HG03378 (cell line): ENCODE measurements at regions not wholly inside any gene's neighbourhood (a gene's known extent, or its start where the extent isn't known, plus 50 kb on each side); places are given as distances from the start of the nearest gene placed in this dataset.
"Not testable (repeated sequence)": the region's sequence is repeated elsewhere in the genome, so short reads cannot be mapped to it uniquely, and the experiment has no call there.

Experiments used
- ATAC-seq: cut with Tn5 transposase; IDR thresholded peaks from one replicate; pipeline ENCODE4 v1.9.1; 2021; ENCODE audit warnings: mild to moderate bottlenecking, moderate library complexity; ENCODE audit not compliant: unreplicated experiment

DNA sequence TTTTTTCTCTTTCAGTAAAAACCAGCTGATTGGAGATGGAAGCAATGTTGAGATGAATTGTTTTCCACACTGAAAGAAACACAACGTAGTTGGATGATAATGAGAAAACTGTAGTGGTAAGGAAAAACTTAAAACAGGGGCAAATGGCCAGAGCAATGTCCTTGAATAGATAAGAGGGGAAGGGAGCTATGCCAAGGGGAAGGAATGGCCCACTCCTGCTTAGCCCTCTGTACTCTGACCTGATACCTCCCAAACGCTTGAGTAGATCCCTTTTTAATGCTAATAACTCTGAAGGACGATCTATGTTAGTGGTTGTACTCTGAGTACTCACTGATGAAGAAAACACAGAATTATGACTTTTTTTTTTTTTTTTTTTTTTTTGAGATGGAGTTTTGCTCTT is 114.7 kb upstream of the DAB2 start:
- ATAC-seq, result no peak

DNA sequence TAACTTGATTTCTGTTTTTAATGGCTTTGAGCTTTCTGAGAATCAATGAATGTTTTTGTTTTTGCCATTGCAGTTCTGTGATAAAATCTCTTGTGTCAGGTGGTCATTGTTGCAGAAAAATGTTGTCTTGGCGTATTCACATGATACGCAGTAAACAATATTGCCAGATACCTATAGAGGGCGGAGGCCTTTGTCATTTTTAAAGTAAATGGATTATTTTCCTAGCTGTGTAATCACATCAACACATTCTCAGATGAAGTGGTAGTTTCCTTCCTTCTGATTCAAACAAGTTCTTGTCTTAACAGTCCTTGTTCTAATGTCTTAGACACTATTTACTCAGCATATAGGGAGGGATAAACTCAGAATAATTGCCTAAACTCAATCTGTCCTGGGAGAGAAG is 109.9 kb upstream of the DAB2 start:
- no peak for ATAC-seq

DNA sequence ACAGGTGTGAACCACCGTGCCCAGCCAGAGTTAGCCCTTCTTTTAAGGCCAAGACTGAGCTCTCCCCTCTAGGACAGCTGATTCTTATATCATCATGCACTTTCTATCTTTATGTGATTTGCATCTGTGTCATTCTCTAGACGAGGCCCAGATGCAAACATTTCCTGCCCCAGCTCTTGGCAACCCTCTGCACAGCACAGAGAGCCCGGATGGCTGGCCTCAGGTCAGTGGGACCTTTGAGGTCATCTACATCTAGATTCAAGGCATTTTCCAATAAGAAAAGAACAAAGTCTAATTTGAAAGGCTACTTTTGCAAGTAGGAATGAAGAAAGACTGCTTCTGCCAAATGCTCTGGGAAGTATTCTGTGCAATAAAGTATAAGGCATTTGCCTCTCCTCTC is 109.0 kb upstream of the DAB2 start:
- ATAC-seq, result no peak

DNA sequence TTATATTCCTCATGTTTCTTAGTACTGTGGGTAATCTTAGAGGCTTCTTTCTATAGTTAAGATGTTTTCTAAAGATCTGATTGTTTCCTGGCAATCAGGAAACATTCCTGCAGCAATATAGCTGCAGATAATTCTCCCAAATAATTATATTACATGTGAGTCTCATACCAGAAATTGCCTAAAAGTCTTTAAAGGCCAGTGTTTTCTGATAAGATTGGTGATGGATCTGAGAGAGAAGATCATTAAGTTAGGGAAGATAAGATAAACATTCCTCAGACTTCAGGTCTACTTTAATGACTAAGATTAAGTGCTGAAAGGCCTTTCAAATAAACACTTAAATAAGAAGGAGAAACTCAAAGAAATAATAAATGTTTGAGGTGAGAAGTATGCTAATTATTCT is 107.7 kb upstream of the DAB2 start:
- no peak for ATAC-seq

DNA sequence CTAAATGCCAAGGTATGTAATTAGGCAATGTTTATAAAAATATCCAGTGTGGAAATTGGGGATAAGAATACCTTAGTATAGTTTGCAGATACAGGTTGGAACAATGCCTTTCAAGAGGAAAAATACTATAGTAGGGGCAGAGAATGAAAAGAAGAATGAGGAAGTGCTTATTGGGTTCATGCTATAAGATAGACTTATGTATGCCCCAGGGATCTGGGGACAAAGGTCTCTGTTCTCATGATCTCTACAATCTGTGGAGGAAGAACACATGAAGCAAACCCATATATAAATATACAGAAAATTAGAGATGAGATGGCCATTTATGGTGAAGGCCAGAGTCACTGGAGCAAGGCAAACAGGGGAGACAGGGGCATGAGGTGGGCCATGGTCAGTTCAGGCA is 106.5 kb upstream of the DAB2 start:
- no peak for ATAC-seq

DNA sequence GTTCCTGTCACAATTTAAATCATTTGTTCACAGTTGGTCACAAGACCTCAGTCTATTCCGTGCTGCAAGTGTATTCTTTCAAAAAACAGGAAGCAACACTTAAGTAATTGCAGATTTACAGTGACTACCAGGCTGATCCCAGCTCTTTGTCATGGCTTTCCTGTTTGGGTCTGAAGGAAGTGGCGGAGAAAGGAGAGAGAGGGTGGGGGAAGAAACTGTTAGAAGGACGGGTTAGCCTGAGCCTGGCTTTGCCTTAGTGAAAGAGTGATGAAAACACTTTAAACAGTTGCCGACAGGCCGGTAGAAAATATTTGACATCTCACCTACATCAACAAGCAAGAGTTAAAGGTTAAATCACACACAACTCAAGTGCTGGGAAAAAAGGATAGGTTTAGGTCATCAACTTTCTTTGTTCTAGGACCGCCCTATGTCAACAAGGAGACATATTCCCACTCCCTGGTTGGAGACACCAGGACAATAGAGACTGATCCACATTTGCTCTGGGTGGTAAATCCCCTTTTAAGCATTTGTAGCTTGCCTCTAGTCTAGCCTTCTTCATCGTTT is 102.2 kb upstream of the DAB2 start:
- ATAC-seq, result no peak

DNA sequence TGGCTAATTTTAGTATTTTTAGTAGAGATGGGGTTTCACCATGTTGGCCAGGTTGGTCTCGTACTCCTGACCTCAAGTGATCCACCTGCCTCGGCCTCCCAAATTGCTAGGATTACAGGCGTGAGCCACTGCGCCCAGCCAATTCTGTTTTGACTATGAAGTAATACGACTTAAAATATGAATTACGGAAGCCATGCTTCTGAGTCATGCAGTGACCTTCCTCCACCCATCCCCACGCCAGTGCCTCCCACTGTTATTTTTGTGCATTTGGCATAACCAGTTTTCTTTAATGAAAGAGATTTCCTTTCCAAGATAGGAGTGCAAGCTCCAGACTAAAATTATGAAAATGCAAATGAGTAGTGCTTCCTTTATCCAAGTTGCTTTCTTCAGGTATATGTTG is 101.0 kb upstream of the DAB2 start:
- not testable (repeated sequence) for ATAC-seq

DNA sequence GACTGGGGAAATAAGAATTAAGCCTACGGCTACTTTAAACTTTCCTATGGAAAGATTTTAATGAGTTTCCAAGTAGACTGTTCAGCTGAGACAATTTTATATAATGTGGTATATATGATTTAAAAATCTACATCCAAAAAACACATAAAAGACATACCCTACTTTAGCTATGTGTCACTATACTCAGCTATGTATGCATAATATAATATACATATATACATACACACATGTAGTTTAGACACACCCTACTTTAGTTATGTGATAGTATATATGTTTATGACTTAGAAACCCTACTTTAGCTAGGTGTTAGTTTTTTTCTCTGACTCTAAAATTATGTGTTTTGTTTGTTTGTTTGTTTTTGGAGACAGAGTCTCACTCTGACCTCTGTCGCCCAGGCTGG is 100.5 kb upstream of the DAB2 start:
- ATAC-seq, result no peak

DNA sequence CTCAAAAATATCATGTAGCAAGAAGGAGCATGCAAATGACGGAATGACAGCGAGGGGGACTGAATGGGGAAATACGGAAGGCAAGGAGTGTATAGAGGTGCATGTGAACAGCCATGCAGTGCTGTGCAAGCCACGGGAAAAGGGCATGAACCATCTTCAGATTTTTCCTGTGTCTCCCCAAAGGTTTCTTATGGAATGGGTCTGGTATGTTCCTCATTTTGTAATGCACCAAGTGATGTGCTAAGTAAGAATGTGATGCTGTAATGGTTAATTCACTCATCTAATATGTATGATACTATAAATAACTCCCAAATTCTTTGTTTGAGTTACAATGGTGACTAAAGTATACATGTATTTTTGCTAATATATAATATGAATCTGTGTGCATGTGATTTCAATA is 99.0 kb upstream of the DAB2 start:
- no peak for ATAC-seq

DNA sequence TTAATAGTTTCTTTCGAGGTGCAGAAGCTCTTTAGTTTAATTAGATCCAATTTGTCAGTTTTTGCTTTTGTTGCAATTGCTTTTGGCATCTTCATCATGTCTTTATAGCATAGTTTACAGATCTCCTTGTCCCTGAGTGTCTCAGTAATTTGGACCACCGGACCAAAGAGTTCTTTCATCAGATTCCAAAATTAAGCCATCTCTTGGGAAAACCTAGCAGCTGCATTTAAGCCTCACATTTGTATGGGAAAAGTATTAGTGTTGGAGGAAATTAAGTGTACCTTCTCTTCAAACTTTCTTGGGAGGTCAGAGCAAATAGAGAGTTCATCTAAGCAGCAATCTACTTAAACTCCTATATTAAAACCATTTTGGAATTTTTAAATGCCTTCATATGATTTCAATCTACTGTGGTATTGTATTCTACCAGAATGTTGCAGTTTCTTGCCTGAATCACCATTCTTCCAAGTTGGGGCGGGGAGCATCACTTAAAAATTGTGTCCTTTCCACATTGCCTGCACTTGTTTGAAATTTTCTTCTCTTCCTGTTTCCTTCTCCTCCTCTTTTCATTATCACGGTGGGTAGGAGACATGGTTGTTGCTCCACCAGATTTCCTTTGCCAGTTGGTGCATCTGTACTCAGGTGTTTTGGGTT is 97.3 kb upstream of the DAB2 start:
- no peak for ATAC-seq

DNA sequence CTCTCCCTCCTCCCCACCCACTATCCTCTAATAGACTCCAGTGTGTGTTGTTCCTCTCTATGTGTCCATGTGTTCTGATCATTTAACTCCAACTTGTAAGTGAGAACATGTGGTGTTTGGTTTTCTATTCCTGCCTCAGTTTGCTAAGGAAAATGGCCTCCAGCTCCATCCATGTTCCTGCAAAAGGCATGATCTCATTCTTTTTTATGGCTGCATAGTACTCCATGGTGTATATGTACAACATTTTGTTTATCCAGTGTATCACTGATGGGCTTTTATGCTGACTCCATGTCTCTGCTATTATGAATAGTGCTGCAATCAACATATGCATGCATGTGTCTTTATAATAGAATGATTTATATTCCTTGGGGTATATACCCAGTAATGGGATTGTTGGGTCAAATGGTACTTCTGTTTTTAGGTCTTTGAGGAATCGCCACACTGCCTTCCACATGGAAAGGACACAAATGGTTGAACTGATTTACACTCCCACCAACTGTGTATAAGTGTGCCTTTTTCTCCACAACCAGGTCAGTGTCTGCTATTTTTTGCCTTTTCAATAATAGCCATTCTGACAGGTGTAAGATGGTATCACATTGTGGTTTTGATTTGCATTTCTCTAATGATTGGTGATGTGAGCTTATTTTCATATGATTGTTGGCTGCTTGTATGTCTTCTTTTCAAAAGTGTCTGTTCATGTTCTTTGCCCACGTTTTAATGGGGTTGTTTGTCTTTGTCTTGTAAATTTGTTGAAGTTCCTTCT is 96.5 kb upstream of the DAB2 start:
- no peak for ATAC-seq

DNA sequence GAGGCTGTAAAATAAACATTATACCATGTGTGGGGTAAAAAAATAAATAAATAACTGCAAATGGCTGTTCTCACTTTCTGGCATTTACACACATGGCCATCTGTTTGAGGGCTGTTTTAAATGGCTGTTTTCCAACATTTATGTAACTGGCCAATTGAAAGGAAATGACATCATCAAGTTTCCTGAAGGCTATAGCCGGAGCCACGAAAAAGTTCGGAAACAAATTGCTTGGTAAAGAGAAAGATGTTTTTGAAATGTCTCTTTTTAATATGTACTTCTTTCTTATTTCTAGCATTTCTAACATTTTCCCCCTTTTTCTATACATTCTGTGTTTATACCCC is 95.4 kb upstream of the DAB2 start:
- ATAC-seq, result no peak

DNA sequence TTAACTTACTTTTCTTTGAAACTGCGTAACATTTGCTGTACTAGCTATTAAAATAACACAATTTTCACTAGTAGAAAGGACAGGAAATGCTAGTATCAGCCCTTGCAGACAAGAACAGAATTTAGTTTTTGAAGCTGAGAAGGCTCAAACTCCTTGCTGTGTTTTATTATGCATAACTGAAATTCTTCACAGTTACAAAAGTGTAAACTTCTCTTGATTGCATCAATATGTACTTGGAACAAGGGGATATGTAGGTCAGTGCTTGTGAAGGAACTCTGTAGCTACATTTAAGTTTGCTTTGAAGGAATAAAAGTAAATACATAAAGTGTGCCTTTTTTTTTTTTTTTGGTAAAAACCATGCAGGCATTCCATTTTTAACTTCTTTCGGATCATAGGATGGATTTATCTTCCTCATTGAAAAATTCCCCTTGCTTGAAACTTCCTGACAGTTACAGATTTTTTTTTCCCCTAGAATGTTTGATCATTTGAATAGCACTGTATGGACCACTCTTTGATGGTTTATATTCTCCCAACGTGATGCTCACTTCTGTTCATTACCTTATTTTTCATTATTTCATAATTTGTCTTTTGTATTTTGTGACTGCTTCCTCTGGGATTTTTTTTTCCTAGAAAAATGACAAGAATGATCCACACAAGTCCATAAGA is 94.9 kb upstream of the DAB2 start:
- ATAC-seq, result no peak

DNA sequence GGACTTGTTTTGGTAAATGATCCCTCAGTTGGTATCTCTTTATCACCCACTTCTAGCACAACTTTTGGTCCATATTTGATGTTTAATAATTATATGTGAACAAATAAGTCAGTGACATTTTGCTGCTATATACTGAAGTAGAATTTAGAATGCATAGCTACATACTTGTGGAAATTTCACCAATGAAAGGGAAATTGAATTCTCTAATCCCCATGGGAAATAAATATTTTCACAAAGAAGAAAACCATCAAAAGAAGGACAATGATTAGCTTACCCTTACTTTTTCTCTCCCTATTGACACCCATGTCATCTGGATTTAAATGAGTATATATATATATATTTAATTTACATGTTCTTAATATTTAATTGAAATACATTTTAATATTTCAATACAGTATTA is 94.3 kb upstream of the DAB2 start:
- no peak for ATAC-seq

DNA sequence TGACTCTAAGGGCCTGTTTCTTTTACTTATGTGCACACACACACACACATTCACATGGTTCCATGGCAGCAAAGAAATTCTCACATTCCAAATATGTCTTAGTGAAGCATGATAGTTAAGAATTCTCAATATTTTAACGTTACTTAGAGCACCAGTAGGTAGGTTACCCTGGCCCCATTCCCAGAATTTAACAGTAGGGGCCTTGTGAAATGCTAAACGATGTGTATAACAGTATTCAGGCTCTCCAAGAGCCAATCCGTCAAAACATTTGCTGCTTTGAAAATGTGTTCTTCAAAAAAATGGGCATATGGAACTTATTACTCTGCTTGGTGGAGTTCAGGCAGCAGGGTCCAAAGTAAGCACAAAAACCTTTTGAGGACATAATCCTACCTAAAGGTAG is 93.7 kb upstream of the DAB2 start:
- no peak for ATAC-seq

DNA sequence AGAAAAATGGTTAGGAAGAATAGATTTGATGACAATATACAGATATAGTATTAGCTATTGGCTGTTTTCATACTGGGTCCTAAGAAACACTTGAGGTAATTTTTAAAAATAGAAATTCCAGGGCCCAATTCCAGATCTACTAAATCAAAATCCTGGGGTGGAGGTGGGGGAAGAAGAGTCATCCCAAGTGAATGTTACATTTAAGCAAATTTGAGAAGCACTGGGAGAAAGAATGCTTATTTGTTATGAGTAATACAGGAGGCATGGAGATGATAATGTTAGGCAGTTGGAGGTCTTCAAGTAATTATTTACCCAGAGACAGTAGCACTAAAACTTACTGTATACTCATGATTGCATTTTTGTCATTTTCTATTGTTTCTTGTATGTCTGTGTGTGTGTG is 93.0 kb upstream of the DAB2 start:
- no peak for ATAC-seq

DNA sequence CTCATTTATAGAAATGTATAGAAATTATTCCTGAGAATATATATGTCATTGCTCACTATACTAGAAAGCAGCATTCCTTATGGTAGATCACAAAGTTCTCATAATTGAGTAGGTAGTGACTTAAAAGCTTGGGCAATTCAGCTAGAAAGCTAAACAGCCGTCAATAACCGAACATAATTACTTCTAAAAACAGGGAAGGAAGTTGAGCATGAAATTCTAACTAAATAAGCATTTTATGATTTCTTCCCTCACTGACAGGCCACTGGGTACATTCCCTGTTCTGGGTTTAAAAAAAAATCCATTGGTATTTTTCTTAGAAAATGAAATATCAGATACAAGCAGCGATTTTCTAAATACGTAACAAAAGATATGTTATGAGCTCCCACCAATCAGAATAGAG is 91.1 kb upstream of the DAB2 start:
- no peak for ATAC-seq

DNA sequence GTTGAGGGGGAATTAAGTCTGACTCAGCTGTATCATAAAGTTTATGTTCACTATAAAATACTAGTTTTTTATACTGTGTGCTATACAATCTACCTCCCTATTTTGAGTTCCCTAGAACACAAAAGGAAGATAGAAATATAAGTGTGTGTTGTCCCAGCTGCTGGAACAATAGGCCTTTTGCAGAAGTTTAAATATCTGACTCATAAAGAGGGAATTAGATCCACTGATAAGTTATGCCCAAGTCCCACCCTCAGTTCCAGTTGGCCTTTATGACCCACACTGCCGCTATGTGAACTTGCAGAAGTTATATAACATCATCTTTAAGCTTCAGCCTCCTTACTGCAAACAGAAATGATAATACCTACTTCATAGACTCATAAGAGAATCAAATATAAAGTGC is 88.5 kb upstream of the DAB2 start:
- no peak for ATAC-seq

DNA sequence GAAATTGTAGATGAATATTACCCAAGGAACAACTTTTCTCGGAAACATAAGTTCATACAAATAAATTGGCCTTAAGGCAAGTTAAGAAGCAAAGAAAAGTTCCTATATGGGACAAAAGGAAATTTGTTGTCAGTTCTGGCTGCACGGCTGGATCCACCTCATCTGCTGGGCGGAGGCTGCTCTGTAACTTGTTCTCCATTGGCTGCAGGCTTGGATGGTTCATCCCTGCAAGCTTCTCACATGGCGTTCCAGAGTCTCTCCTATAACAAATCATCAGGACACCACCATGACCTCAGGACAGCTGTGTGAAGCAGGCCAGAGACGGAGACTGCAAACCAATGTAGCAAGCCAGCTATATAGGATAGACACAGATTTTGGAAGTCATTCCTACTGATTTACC is 81.4 kb upstream of the DAB2 start:
- ATAC-seq, result no peak

DNA sequence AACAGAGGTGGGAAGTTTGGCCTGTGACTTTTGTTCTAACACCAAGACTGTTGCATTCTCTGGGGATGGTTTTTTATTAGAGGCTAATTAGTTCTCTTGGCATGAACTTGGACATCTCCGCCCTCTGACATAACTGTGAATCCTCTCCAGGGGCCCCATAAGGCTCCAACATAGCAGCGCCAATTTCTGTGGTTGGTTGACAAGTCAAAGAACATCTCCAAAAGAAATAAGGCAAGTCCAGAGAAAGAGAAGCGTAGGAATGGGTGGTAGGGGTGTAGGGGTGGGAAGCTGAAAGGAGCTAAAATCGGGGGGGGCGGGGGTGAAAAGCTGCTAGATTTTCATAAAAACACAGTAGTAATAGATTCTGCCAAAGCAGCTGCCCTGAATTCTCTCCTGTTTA is 81.0 kb upstream of the DAB2 start:
- ATAC-seq, result no peak

DNA sequence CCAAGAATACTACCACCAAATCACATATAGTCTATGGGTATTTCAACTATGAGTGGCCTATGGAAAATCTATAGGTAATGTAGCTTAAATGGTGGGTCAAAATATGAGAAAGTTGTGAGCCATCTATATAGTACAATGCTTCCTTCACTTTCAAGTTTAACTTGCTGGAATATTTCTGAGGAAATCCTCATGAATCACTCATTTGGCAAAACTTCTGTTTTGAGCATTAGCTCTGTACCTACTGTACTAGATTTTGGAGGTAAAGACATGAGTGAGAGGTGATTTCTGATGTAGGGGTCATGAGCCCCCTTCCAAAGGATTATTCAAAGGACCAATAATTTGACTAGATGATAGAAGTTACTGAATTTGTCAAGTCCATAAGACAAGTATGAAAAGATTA is 80.6 kb upstream of the DAB2 start:
- ATAC-seq, result no peak

DNA sequence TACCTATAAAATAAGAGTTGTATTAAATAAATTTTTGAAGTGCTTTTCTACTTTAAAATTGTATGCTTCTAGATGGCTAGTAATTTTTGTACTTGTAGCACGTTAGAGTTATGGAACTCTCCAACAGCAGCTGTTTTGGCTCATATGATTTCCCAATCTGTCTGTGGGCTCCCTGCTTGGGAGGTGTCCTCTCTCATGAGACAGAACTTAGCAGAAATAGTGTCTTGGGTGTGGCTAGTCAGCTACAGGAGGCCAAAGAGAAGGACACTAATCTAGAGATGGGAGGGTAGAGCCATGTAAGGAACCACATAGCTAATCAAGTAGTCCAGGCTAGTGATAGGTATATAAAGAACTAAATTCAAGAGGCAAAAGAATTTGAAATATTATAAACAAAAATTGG is 78.4 kb upstream of the DAB2 start:
- no peak for ATAC-seq
